ENCODE measurements at regions not wholly inside any gene's neighbourhood (a gene's known extent, or its start where the extent isn't known, plus 50 kb on each side); places are given as distances from the start of the nearest gene placed in this dataset.

- Histone ChIP-seq H4K20me1 (ENCODE audit: insufficient read depth, low read length) (no peaks in the 10 kb centered on the region), H3K4me1 (ENCODE audit: insufficient read depth, low read length) (no peaks in the 10 kb centered on the region), H3K4me2 (ENCODE audit: low read length) (no peak overlapping the region), H3K9me3 (ENCODE audit: insufficient read depth, low read depth, low read length) (no peaks in the 10 kb centered on the region), H3K9ac (ENCODE audit: low read length) (no peak overlapping the region), H3K27me3 (ENCODE audit: insufficient read depth, low read length) (peaks cover 2% of the 10 kb centered on the region), H3K36me3 (ENCODE audit: insufficient read depth, low read length) (no peaks in the 10 kb centered on the region), H2AFZ (ENCODE audit: low read depth, low read length) (no peak overlapping the region), H3K79me2 (ENCODE audit: insufficient read depth, low read length) (no peaks in the 10 kb centered on the region), H3K27ac (ENCODE audit: low read depth, low read length) (no peak overlapping the region), H3K4me3 (ENCODE audit: insufficient read depth, low read depth, low read length) (no peak overlapping the region)
- DNase-seq (ENCODE audit: low read depth) (no peak), FAIRE-seq (no peak)
- no peaks in the 10 kb centered on the region for H3K4me1 Mint-ChIP-seq (ENCODE audit: low read depth, unreplicated experiment)
- H3K27me3 Mint-ChIP-seq (ENCODE audit: low read depth, unreplicated experiment): peaks cover 3% of the 10 kb centered on the region
- H3K4me3 Mint-ChIP-seq (ENCODE audit: unreplicated experiment): no peak overlapping the region
- no peaks in the 10 kb centered on the region for H3K9me3 Mint-ChIP-seq (ENCODE audit: unreplicated experiment)
- H3K27ac Mint-ChIP-seq (ENCODE audit: unreplicated experiment): no peak overlapping the region
- TF ChIP-seq CTCF (IDR thresholded peaks at IDR 0.05; ENCODE audit: insufficient read depth, low read depth, low read length): no peak
- H3K36me3 Mint-ChIP-seq (ENCODE audit: low read depth, unreplicated experiment): no peaks in the 10 kb centered on the region
These were observed 222.2 kb downstream of the TMEM167A start for GRCh38 chr5:82854956-82855355.

- no peaks in the 10 kb centered on the region for H3K36me3 ChIP-seq (ENCODE audit: insufficient read depth, low read length)
- H3K79me2 ChIP-seq (ENCODE audit: insufficient read depth, low read length): no peaks in the 10 kb centered on the region
- H3K4me1 ChIP-seq (ENCODE audit: insufficient read depth, low read length): no peaks in the 10 kb centered on the region
- Mint-ChIP-seq H3K4me1 (ENCODE audit: low read depth, unreplicated experiment) (no peaks in the 10 kb centered on the region), H3K36me3 (ENCODE audit: low read depth, unreplicated experiment) (no peaks in the 10 kb centered on the region), H3K27me3 (ENCODE audit: low read depth, unreplicated experiment) (no peaks in the 10 kb centered on the region), H3K9me3 (ENCODE audit: unreplicated experiment) (no peaks in the 10 kb centered on the region), H3K4me3 (ENCODE audit: unreplicated experiment) (no peak overlapping the region), H3K27ac (ENCODE audit: unreplicated experiment) (no peak overlapping the region)
- H3K27me3 ChIP-seq (ENCODE audit: insufficient read depth, low read length): no peaks in the 10 kb centered on the region
- H3K9me3 ChIP-seq (ENCODE audit: insufficient read depth, low read depth, low read length): no peaks in the 10 kb centered on the region
- no peak overlapping the region for H2AFZ ChIP-seq (ENCODE audit: low read depth, low read length)
- no peaks in the 10 kb centered on the region for H4K20me1 ChIP-seq (ENCODE audit: insufficient read depth, low read length)
- no peak overlapping the region for H3K4me3 ChIP-seq (ENCODE audit: insufficient read depth, low read depth, low read length)
- no peak overlapping the region for H3K9ac ChIP-seq (ENCODE audit: low read length)
- DNase-seq (ENCODE audit: low read depth): no peak
- FAIRE-seq: no peak
- H3K27ac ChIP-seq (ENCODE audit: low read depth, low read length): no peak overlapping the region
- no peak overlapping the region for H3K4me2 ChIP-seq (ENCODE audit: low read length)
- no peak for TF ChIP-seq EZH2 (IDR thresholded peaks at IDR 0.05; ENCODE audit: insufficient read depth, low read length)
These were observed 225.7 kb downstream of the TMEM167A start for GRCh38 chr5:82851471-82851870.

- TF ChIP-seq CTCF (IDR thresholded peaks at IDR 0.05; ENCODE audit: insufficient read depth, low read depth, low read length): no peak
- no peak for TF ChIP-seq EZH2 (IDR thresholded peaks at IDR 0.05; ENCODE audit: insufficient read depth, low read length)
- Histone ChIP-seq H3K9ac (ENCODE audit: low read length) (no peak overlapping the region), H3K36me3 (ENCODE audit: insufficient read depth, low read length) (no peaks in the 10 kb centered on the region), H3K4me2 (ENCODE audit: low read length) (no peak overlapping the region), H3K4me1 (ENCODE audit: insufficient read depth, low read length) (no peaks in the 10 kb centered on the region), H3K4me3 (ENCODE audit: insufficient read depth, low read depth, low read length) (no peak overlapping the region), H3K27me3 (ENCODE audit: insufficient read depth, low read length) (no peaks in the 10 kb centered on the region), H3K79me2 (ENCODE audit: insufficient read depth, low read length) (no peaks in the 10 kb centered on the region), H4K20me1 (ENCODE audit: insufficient read depth, low read length) (no peaks in the 10 kb centered on the region), H3K9me3 (ENCODE audit: insufficient read depth, low read depth, low read length) (no peaks in the 10 kb centered on the region), H2AFZ (ENCODE audit: low read depth, low read length) (no peak overlapping the region), H3K27ac (ENCODE audit: low read depth, low read length) (no peak overlapping the region)
- FAIRE-seq (no peak), DNase-seq (ENCODE audit: low read depth) (no peak)
- Mint-ChIP-seq H3K4me1 (ENCODE audit: low read depth, unreplicated experiment) (no peaks in the 10 kb centered on the region), H3K9me3 (ENCODE audit: unreplicated experiment) (no peaks in the 10 kb centered on the region), H3K36me3 (ENCODE audit: low read depth, unreplicated experiment) (no peaks in the 10 kb centered on the region), H3K4me3 (ENCODE audit: unreplicated experiment) (no peak overlapping the region), H3K27me3 (ENCODE audit: low read depth, unreplicated experiment) (no peaks in the 10 kb centered on the region), H3K27ac (ENCODE audit: unreplicated experiment) (no peak overlapping the region)
These were observed 226.8 kb downstream of the TMEM167A start for GRCh38 chr5:82850393-82850792.
